HCT116 (cell line): ENCODE measurements at regions not wholly inside any gene's neighbourhood (a gene's known extent, or its start where the extent isn't known, plus 50 kb on each side); places are given as distances from the start of the nearest gene placed in this dataset.

Experiments used
- ATAC-seq: fragments of 200-7000 bp; cut with Tn5 transposase; 2 replicates; pipeline ENCODE4 v1.9.1; 2020; ENCODE audit warnings: mild to moderate bottlenecking, moderate library complexity
- BruUV-seq: library from RNA; stranded (reverse); fragments of 400-500 nt; replicated peaks from 2 replicates; lab custom pipeline; 2021; lab: Mats Ljungman, UMichigan
- CTCF ChIA-PET: fragments of 300-600 bp; sonication (Branson Sonifier 250); formaldehyde crosslinking; loops from one replicate; lab custom pipeline; 2021; ENCODE audit warnings: antibody characterized with exemption; lab: Charles Lee
- POLR2A ChIA-PET: fragments of 300-600, 350-600 bp; sonication (Branson Sonifier 250); formaldehyde crosslinking; loops from one replicate; lab custom pipeline; 2021; ENCODE audit warnings: antibody characterized with exemption; lab: Charles Lee
- RAD21 ChIA-PET, 2 experiments: fragments of 300-600 bp; sonication (Branson Sonifier 250); formaldehyde crosslinking; loops; one replicate each; lab custom pipeline; 2023; ENCODE audit warnings: low total read pairs in 2 of 2; ENCODE audit not compliant: uncharacterized antibody in 2 of 2, unreplicated experiment in 2 of 2, low non-redundant PET in 1 of 2; lab: Charles Lee
- DNase-seq: peaks from one replicate; pipeline ENCODE4 v3.0.0-alpha.2; 2010; ENCODE audit warnings: low read depth, low spot score
- H2AFZ ChIP-seq: fragments of 200-600 bp; shearing (Covaris generic), sonication (generic); 2 replicates; pipeline ENCODE4 v1.6.1; 2017; ENCODE audit warnings: low read depth, mixed run types, mixed read lengths, antibody characterized with exemption, low read length; ENCODE audit not compliant: poor library complexity, severe bottlenecking
- H3K27ac ChIP-seq: 2 replicates; pipeline ENCODE4 v1.5.1; 2012; ENCODE audit warnings: low read depth, low read length
- H3K27me3 ChIP-seq: fragments of 200-600 bp; sonication (generic); 2 replicates; pipeline ENCODE4 v1.6.1; 2016; ENCODE audit warnings: mixed run types, low read length, mixed read lengths; ENCODE audit not compliant: insufficient read depth
- H3K36me3 ChIP-seq, 2 experiments: fragments of 200-500 bp in 1 of 2; fragments of 200-600 bp in 1 of 2; sonication (Bioruptor generic) in 1 of 2; sonication (generic) in 1 of 2; 2 replicates each; pipeline versions ENCODE4 v1.5.1 to v1.6.1; 2014 to 2016; ENCODE audit warnings: low read length in 2 of 2, inconsistent platforms in 1 of 2, mixed read lengths in 1 of 2, mixed run types in 1 of 2; ENCODE audit not compliant: insufficient read depth in 2 of 2, control insufficient read depth in 1 of 2
- H3K4me1 ChIP-seq, 2 experiments: fragments of 200-600 bp in 1 of 2; sonication (generic) in 1 of 2; 2 replicates each; pipeline versions ENCODE4 v1.5.1 to v1.6.1; 2012 to 2017; ENCODE audit warnings: low read length in 2 of 2, inconsistent platforms in 1 of 2, mild to moderate bottlenecking in 1 of 2, mixed read lengths in 1 of 2, mixed run types in 1 of 2, moderate library complexity in 1 of 2; ENCODE audit not compliant: insufficient read depth in 2 of 2, control insufficient read depth in 1 of 2
- H3K4me2 ChIP-seq: fragments of 200-600 bp; sonication (generic); 2 replicates; pipeline ENCODE4 v1.6.1; 2017; ENCODE audit warnings: mixed run types, low read length, mixed read lengths
- H3K4me3 ChIP-seq, 2 experiments: fragments of 200-600 bp in 1 of 2; sonication (generic) in 1 of 2; replicated peaks in 1 of 2; 2 replicates each; pipeline ENCODE4 v1.5.1; 2011 to 2016; ENCODE audit warnings: low read length in 2 of 2, control low read depth in 1 of 2, low read depth in 1 of 2, mild to moderate bottlenecking in 1 of 2, mixed read lengths in 1 of 2, mixed run types in 1 of 2
- H3K79me2 ChIP-seq: fragments of 200-600 bp; sonication (generic); 2 replicates; pipeline ENCODE4 v1.6.1; 2017; ENCODE audit warnings: mild to moderate bottlenecking, mixed run types, low read length, moderate library complexity, mixed read lengths; ENCODE audit not compliant: insufficient read depth
- H3K9ac ChIP-seq: fragments of 200-600 bp; sonication (generic); 2 replicates; pipeline ENCODE4 v1.6.1; 2016; ENCODE audit warnings: low read length, mixed read lengths
- H3K9me2 ChIP-seq: fragments of 200-600 bp; sonication (generic), shearing (Covaris generic); 2 replicates; pipeline ENCODE4 v1.6.1; 2017; ENCODE audit warnings: mixed run types, mild to moderate bottlenecking, moderate library complexity; ENCODE audit not compliant: insufficient read depth
- H3K9me3 ChIP-seq, 2 experiments: fragments of 200-500 bp in 1 of 2; fragments of 200-600 bp in 1 of 2; sonication (Bioruptor generic) in 1 of 2; sonication (generic) in 1 of 2; 2 replicates each; pipeline ENCODE4 v1.6.1; 2014 to 2017; ENCODE audit warnings: low read length in 2 of 2, mixed read lengths in 2 of 2, inconsistent platforms in 1 of 2, low read depth in 1 of 2, mild to moderate bottlenecking in 1 of 2, mixed run types in 1 of 2, moderate library complexity in 1 of 2; ENCODE audit not compliant: control insufficient read depth in 1 of 2, insufficient read depth in 1 of 2
- H4K20me1 ChIP-seq: fragments of 200-600 bp; sonication (generic), shearing (Covaris generic); 2 replicates; pipeline ENCODE4 v1.6.1; 2017; ENCODE audit warnings: mixed run types, mild to moderate bottlenecking, moderate library complexity; ENCODE audit not compliant: insufficient read depth
- CEBPB ChIP-seq: IDR thresholded peaks from 2 replicates; pipeline ENCODE4 v1.6.1; 2012; ENCODE audit warnings: low read depth
- CTCF ChIP-seq, 3 experiments: fragments of 200-600 bp in 1 of 3; sonication (generic) in 1 of 3; IDR thresholded peaks in 2 of 3; conservative IDR thresholded peaks in 1 of 3; 2 replicates each; pipeline ENCODE4 v1.5.1; 2012 to 2017; ENCODE audit warnings: low read depth in 2 of 3, low read length in 2 of 3, antibody characterized with exemption in 1 of 3, borderline replicate concordance in 1 of 3, control low read depth in 1 of 3, mild to moderate bottlenecking in 1 of 3, mixed read lengths in 1 of 3, mixed run types in 1 of 3, moderate library complexity in 1 of 3; ENCODE audit not compliant: insufficient read depth in 1 of 3
- ELF1 ChIP-seq: IDR thresholded peaks from 2 replicates; pipeline ENCODE4 v1.6.1; 2012; ENCODE audit warnings: low read depth, borderline replicate concordance
- EZH2 ChIP-seq: fragments of 200-600 bp; sonication (generic); IDR thresholded peaks from 2 replicates; pipeline ENCODE4 v1.6.1; 2017; ENCODE audit warnings: antibody characterized with exemption, mixed run types
- EZH2phosphoT487 ChIP-seq: fragments of 200-600 bp; IDR thresholded peaks from 2 replicates; pipeline ENCODE4 v1.6.1; 2018; ENCODE audit warnings: antibody characterized with exemption, borderline replicate concordance
- FOSL1 ChIP-seq: IDR thresholded peaks from 2 replicates; pipeline ENCODE4 v1.6.1; 2012; ENCODE audit warnings: low read depth
- RAD21 ChIP-seq: IDR thresholded peaks from 2 replicates; pipeline ENCODE4 v1.6.1; 2012; ENCODE audit warnings: low read depth, mild to moderate bottlenecking
- REST ChIP-seq: IDR thresholded peaks from 2 replicates; pipeline ENCODE4 v1.6.1; 2012; ENCODE audit warnings: low read depth
- SP1 ChIP-seq: IDR thresholded peaks from 2 replicates; pipeline ENCODE4 v1.6.1; 2012; ENCODE audit warnings: low read depth
- SRF ChIP-seq: IDR thresholded peaks from 2 replicates; pipeline ENCODE4 v1.6.1; 2012; ENCODE audit warnings: low read depth
- TCF7L2 ChIP-seq: IDR thresholded peaks from 2 replicates; pipeline ENCODE4 v1.7.0; 2011; ENCODE audit warnings: borderline replicate concordance, inconsistent platforms; ENCODE audit not compliant: insufficient read depth, insufficient read length; ENCODE audit errors: extremely low read depth
- YY1 ChIP-seq: IDR thresholded peaks from 2 replicates; pipeline ENCODE4 v1.6.1; 2011; ENCODE audit warnings: low read length, low read depth, moderate library complexity, mild to moderate bottlenecking; ENCODE audit not compliant: insufficient replicate concordance; ENCODE audit errors: extremely low read depth
- ZFX ChIP-seq: fragments of 450-650 bp; IDR thresholded peaks from 2 replicates; pipeline ENCODE4 v1.6.1; 2017
- intact Hi-C: fragments of 100-400 bp; cut with micrococcal nuclease; formaldehyde crosslinking; loops from 2 replicates; pipeline ENCODE4 v1.10.0; 2022
- TF ChIP-seq, protein P1 (sequence below): IDR thresholded peaks from 2 replicates; pipeline ENCODE4 v1.6.1; 2011; ENCODE audit warnings: mild to moderate bottlenecking, low read length, moderate library complexity; ENCODE audit not compliant: insufficient replicate concordance; ENCODE audit errors: extremely low read depth

GRCh38 chr7:149625340-149625946 is 127.8 kb upstream of the ZNF746 start (continued):
- TF ChIP-seq, protein P1, sequence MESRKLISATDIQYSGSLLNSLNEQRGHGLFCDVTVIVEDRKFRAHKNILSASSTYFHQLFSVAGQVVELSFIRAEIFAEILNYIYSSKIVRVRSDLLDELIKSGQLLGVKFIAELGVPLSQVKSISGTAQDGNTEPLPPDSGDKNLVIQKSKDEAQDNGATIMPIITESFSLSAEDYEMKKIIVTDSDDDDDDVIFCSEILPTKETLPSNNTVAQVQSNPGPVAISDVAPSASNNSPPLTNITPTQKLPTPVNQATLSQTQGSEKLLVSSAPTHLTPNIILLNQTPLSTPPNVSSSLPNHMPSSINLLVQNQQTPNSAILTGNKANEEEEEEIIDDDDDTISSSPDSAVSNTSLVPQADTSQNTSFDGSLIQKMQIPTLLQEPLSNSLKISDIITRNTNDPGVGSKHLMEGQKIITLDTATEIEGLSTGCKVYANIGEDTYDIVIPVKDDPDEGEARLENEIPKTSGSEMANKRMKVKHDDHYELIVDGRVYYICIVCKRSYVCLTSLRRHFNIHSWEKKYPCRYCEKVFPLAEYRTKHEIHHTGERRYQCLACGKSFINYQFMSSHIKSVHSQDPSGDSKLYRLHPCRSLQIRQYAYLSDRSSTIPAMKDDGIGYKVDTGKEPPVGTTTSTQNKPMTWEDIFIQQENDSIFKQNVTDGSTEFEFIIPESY = no peak
- TF ChIP-seq SP1 = no peak
- TF ChIP-seq CTCF (IDR thresholded peaks at IDR 0.05 in 2 of 3, conservative IDR thresholded peaks at IDR 0.05 in 1 of 3; ENCODE audit: borderline replicate concordance in 1 of 3, insufficient read depth in 1 of 3, low read depth in 2 of 3, low read length in 2 of 3) = peak; percentile 75 to 78 (median 75)
- TF ChIP-seq CEBPB = no peak
- TF ChIP-seq RAD21 = peak; percentile 49
- no peak for TF ChIP-seq ELF1

GRCh38 chr7:149624419-149625339 is 127.1 kb upstream of the ZNF746 start:
- no TSS peak for BruUV-seq
- CTCF ChIA-PET = interaction anchor here (0.9 to 4.0 kb wide), 9 partner anchors 19 to 315 kb away, joined by 3 to 27 read pairs (median 5); no protein-coding TSS in a partner anchor
- peak; percentile 44; the same call in 1 of the 2 replicates for TF ChIP-seq SP1
- TF ChIP-seq REST = no peak
- no peak; the same call in 1 of the 2 replicates for TF ChIP-seq SRF
- TF ChIP-seq YY1 = peak; percentile 84
- TF ChIP-seq EZH2phosphoT487 = no peak
- no peak for TF ChIP-seq FOSL1
- TF ChIP-seq TCF7L2 = peak; percentile 54
- no peak for TF ChIP-seq EZH2
- TF ChIP-seq ZFX = peak; percentile 94

More at GRCh38 chr7:149624419-149625339, 127.1 kb upstream of the ZNF746 start:
- peak; percentile 94 for ATAC-seq
- intact Hi-C loops = loop anchor here (1.0 to 2.0 kb wide), 2 partner anchors 118 to 129 kb away; no protein-coding TSS in a partner anchor
- Histone ChIP-seq H3K4me3 (peak overlapping the region; percentile 64 to 86), H3K9me3 (no peaks in the 10 kb centered on the region), H3K36me3 (peaks cover 8 to 14% of the 10 kb centered on the region in 2 experiments; a peak in 3 of 4 replicates), H3K27me3 (no peaks in the 10 kb centered on the region), H4K20me1 (no peaks in the 10 kb centered on the region), H2AFZ (peak overlapping the region; percentile 95), H3K4me1 (peaks cover 5 to 19% of the 10 kb centered on the region in 2 experiments; a peak in 3 of 4 replicates), H3K27ac (peak overlapping the region; percentile 84), H3K4me2 (peak overlapping the region; percentile 92), H3K9me2 (no peaks in the 10 kb centered on the region), H3K79me2 (peaks cover 27% of the 10 kb centered on the region), H3K9ac (peak overlapping the region; percentile 84)
- DNase-seq = peak; percentile 81
- POLR2A ChIA-PET = no interaction called here
- RAD21 ChIA-PET = no interaction called here
